PC-9 (cell line): ENCODE measurements at regions not wholly inside any gene's neighbourhood (a gene's known extent, or its start where the extent isn't known, plus 50 kb on each side); places are given as distances from the start of the nearest gene placed in this dataset.
"Not testable (repeated sequence)": the region's sequence is repeated elsewhere in the genome, so short reads cannot be mapped to it uniquely, and the experiment has no call there.

Source experiments
- BruUV-seq: library from RNA; stranded (reverse); fragments of 400-500 nt; replicated peaks from 2 replicates; lab custom pipeline; 2021; lab: Mats Ljungman, UMichigan
- CTCF ChIA-PET: fragments of 300-600 bp; sonication (Branson Sonifier 250); formaldehyde crosslinking; loops from one replicate; lab custom pipeline; 2022; ENCODE audit warnings: antibody characterized with exemption; lab: Charles Lee
- POLR2A ChIA-PET: fragments of 300-600 bp; sonication (Branson Sonifier 250); formaldehyde crosslinking; loops from one replicate; lab custom pipeline; 2022; ENCODE audit warnings: antibody characterized with exemption; ENCODE audit not compliant: unreplicated experiment; lab: Charles Lee
- DNase-seq, 2 experiments: peaks; one replicate each; pipeline versions ENCODE4 v3.0.0 to v3.0.0-alpha.2; 2015 to 2022; ENCODE audit warnings: mixed read lengths in 1 of 2
- H2AFZ ChIP-seq: fragments of 200-600 bp; sonication (generic); 2 replicates; pipeline ENCODE4 v1.8.1; 2017; ENCODE audit warnings: antibody characterized with exemption
- H3F3A ChIP-seq: fragments of 200-600 bp; sonication (generic); 2 replicates; pipeline ENCODE4 v1.8.1; 2017; ENCODE audit warnings: antibody characterized with exemption, mild to moderate bottlenecking, low read depth; ENCODE audit not compliant: insufficient read depth
- H3K27ac ChIP-seq: fragments of 200-600 bp; sonication (generic); 2 replicates; pipeline ENCODE4 v1.6.1; 2016; ENCODE audit warnings: mixed run types
- H3K27me3 ChIP-seq: fragments of 200-600 bp; sonication (generic); 2 replicates; pipeline ENCODE4 v1.6.1; 2016; ENCODE audit warnings: low read depth, mixed run types; ENCODE audit not compliant: insufficient read depth
- H3K36me3 ChIP-seq: fragments of 200-600 bp; sonication (generic); 2 replicates; pipeline ENCODE4 v1.6.1; 2016; ENCODE audit warnings: low read depth, mixed run types
- H3K4me1 ChIP-seq: fragments of 200-600 bp; sonication (generic); replicated peaks from 2 replicates; pipeline ENCODE4 v1.6.1; 2016; ENCODE audit warnings: mixed run types; ENCODE audit not compliant: insufficient read depth
- H3K4me2 ChIP-seq: fragments of 200-600 bp; sonication (generic); 2 replicates; pipeline ENCODE4 v1.6.1; 2017; ENCODE audit warnings: mixed run types
- H3K4me3 ChIP-seq: fragments of 200-600 bp; sonication (generic); 2 replicates; pipeline ENCODE4 v1.6.1; 2016; ENCODE audit warnings: mixed run types
- H3K79me2 ChIP-seq: fragments of 200-600 bp; sonication (generic); 2 replicates; pipeline ENCODE4 v1.6.1; 2017; ENCODE audit warnings: low read depth, mixed run types
- H3K9me2 ChIP-seq: fragments of 200-600 bp; sonication (generic); 2 replicates; pipeline ENCODE4 v1.8.1; 2017; ENCODE audit warnings: mild to moderate bottlenecking; ENCODE audit not compliant: insufficient read depth
- H3K9me3 ChIP-seq: fragments of 200-600 bp; sonication (generic); 2 replicates; pipeline ENCODE4 v1.8.1; 2016; ENCODE audit warnings: low read depth; ENCODE audit not compliant: insufficient read depth
- H4K20me1 ChIP-seq: fragments of 200-600 bp; sonication (generic); 2 replicates; pipeline ENCODE4 v1.8.1; 2017; ENCODE audit not compliant: insufficient read depth
- EZH2 ChIP-seq: fragments of 200-600 bp; sonication (generic); IDR thresholded peaks from 2 replicates; pipeline ENCODE4 v1.8.0; 2017; ENCODE audit warnings: antibody characterized with exemption, low read depth
- intact Hi-C: fragments of 100-400 bp; cut with micrococcal nuclease; formaldehyde crosslinking; loops from one replicate; pipeline ENCODE4 v1.10.0; 2022; ENCODE audit not compliant: unreplicated experiment
- TF ChIP-seq, protein P1 (sequence below): fragments of 200-600 bp; sonication (generic); conservative IDR thresholded peaks from 2 replicates; pipeline ENCODE4 v1.6.1; 2017; ENCODE audit warnings: mixed run types, antibody characterized with exemption, mild to moderate bottlenecking, moderate library complexity

DNA sequence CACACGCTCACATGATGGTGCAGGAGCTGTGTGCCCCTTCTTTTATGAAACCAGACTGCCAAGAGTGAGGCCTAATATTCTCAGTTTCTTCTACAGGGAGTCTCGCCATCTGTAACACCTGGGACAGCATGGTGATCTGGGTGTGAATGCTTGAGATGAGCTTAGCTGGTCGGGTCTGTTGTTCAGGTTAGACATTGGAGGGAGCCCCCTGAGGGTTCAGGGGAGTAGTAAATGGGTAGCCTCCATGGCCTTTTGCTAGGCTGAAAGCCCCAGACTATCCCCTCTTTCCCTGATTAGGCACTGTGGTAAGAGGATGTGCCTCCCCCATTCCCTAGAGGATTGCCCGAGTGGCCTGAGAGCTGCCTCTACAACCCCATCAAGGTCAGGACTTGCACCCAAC, 1916.1 kb downstream of the PCDH9 start:
- CTCF ChIA-PET = no interaction called here
- intact Hi-C loops = no loop called here

DNA sequence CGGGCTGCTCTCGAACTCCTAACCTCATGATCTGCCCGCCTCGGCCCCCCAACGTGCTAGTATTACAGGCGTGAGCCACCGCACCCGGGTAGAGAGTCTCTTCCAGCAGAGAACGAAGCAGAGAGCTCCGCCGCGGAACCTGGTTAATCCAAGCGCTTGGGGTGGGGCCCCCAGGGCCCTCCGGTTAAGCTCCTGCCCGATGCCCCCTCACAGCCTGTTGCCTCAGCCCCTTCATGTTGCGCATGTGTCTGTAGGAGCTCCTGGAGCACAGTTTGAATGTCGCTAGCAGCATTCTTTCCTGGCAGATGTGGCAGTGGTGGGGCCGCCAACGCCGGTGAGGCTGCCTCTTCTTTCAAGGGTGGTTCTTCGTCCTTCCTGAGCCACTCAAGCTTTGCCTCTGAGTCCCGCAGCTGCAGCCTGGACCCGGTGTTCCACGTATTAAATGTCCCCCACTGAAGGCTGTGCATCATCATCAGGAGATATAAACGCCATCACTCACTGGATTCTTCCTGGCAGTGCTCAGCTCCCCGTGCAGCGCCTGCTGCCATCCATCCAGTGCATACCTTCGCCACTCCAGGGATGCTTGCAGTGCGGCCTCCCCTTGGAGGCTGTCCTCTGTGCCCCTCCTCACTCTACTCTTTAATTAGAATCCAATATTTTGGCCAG, 1919.3 kb downstream of the PCDH9 start:
- intact Hi-C loops = no loop called here
- no TSS peak for BruUV-seq
- no peaks in the 10 kb centered on the region for H3K36me3 ChIP-seq

More for the DNA sequence above, 1916.1 kb downstream of the PCDH9 start:
- H3K36me3 ChIP-seq = no peaks in the 10 kb centered on the region
- no peaks in the 10 kb centered on the region for H3K4me1 ChIP-seq
- H3K9me3 ChIP-seq = no peaks in the 10 kb centered on the region
- BruUV-seq = no TSS peak
- no peak for DNase-seq
- H3K9me2 ChIP-seq = no peaks in the 10 kb centered on the region
- no peaks in the 10 kb centered on the region for H3K27me3 ChIP-seq
- no peaks in the 10 kb centered on the region for H3K79me2 ChIP-seq
- H3K4me3 ChIP-seq = no peak overlapping the region
- no peaks in the 10 kb centered on the region for H3F3A ChIP-seq
- H3K4me2 ChIP-seq = no peak overlapping the region
- H2AFZ ChIP-seq = no peak overlapping the region
- TF ChIP-seq EZH2 = no peak
- TF ChIP-seq, protein P1, sequence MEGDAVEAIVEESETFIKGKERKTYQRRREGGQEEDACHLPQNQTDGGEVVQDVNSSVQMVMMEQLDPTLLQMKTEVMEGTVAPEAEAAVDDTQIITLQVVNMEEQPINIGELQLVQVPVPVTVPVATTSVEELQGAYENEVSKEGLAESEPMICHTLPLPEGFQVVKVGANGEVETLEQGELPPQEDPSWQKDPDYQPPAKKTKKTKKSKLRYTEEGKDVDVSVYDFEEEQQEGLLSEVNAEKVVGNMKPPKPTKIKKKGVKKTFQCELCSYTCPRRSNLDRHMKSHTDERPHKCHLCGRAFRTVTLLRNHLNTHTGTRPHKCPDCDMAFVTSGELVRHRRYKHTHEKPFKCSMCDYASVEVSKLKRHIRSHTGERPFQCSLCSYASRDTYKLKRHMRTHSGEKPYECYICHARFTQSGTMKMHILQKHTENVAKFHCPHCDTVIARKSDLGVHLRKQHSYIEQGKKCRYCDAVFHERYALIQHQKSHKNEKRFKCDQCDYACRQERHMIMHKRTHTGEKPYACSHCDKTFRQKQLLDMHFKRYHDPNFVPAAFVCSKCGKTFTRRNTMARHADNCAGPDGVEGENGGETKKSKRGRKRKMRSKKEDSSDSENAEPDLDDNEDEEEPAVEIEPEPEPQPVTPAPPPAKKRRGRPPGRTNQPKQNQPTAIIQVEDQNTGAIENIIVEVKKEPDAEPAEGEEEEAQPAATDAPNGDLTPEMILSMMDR = no peak
- no peaks in the 10 kb centered on the region for H4K20me1 ChIP-seq
- POLR2A ChIA-PET = no interaction called here
- H3K27ac ChIP-seq = no peak overlapping the region

DNA sequence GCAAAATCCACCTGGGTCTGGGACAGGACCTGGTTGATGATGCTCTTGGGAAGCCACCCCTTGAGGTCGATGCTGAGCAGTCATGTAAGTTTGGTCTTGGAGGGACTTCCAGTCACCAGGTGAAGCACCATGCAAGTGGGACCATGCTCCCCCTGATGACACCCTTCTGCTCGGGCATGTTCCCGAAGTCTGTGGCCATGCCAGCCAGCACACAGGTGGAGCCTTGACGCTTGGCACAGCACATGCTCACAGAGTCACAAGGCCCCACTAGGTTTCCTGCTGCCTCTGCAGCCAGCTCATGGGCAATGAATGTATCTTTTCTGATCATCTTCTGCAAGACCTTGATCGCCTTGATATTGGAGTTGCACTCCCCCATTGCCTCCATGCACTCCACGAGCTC, 1920.2 kb downstream of the PCDH9 start:
- POLR2A ChIA-PET = no interaction called here

More for the DNA sequence above, 1919.3 kb downstream of the PCDH9 start:
- DNase-seq = no peak
- no peaks in the 10 kb centered on the region for H3K79me2 ChIP-seq
- H3K9me2 ChIP-seq = no peaks in the 10 kb centered on the region
- H4K20me1 ChIP-seq = no peaks in the 10 kb centered on the region
- H3K4me1 ChIP-seq = no peaks in the 10 kb centered on the region
- H3K4me3 ChIP-seq = no peak overlapping the region
- no peak overlapping the region for H2AFZ ChIP-seq
- ChIA-PET CTCF (no interaction called here), POLR2A (no interaction called here)
- no peaks in the 10 kb centered on the region for H3K9me3 ChIP-seq
- TF ChIP-seq, protein P1 = no peak
- no peak for TF ChIP-seq EZH2
- H3K27ac ChIP-seq = no peak overlapping the region
- H3K27me3 ChIP-seq = no peaks in the 10 kb centered on the region
- H3K4me2 ChIP-seq = no peak overlapping the region
- H3F3A ChIP-seq = no peaks in the 10 kb centered on the region

DNA sequence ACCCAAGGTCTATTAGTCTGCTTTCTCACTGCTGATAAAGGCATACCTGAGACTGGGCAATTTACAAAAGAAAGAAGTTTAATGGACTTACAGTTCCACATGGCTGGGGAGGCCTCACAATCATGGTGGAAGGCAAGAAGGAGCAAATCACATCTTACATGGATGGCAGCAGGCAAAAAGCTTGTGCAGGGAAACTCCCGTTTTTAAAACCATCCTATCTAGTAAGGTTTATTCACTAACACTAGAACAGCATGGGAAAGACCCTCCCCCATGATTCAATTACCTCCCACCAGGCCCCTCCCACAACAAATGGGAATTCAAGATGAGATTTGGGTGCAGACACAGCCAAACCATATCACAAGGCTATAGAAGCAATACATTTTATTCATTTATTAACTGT, 1921.4 kb downstream of the PCDH9 start:
- H4K20me1 ChIP-seq, H3F3A ChIP-seq, POLR2A ChIA-PET, H3K36me3 ChIP-seq, H3K79me2 ChIP-seq, intact Hi-C loops, H3K27me3 ChIP-seq, H3K4me1 ChIP-seq, H3K4me3 ChIP-seq, CTCF ChIA-PET, H3K27ac ChIP-seq, H2AFZ ChIP-seq, H3K4me2 ChIP-seq, H3K9me2 ChIP-seq, H3K9me3 ChIP-seq, BruUV-seq, DNase-seq: not testable (repeated sequence)

More for the DNA sequence above, 1920.2 kb downstream of the PCDH9 start:
- CTCF ChIA-PET = no interaction called here
- H3K4me2 ChIP-seq = no peak overlapping the region
- no TSS peak for BruUV-seq
- no peaks in the 10 kb centered on the region for H3K79me2 ChIP-seq
- H3K4me1 ChIP-seq = no peaks in the 10 kb centered on the region
- H3K27ac ChIP-seq = no peak overlapping the region
- no peak overlapping the region for H2AFZ ChIP-seq
- TF ChIP-seq, protein P1 = no peak
- TF ChIP-seq EZH2 = no peak
- no peak for DNase-seq
- H3K27me3 ChIP-seq = no peaks in the 10 kb centered on the region
- no peaks in the 10 kb centered on the region for H3K9me3 ChIP-seq
- H3K4me3 ChIP-seq = no peak overlapping the region
- no peaks in the 10 kb centered on the region for H3F3A ChIP-seq
- no peaks in the 10 kb centered on the region for H3K9me2 ChIP-seq
- H3K36me3 ChIP-seq = no peaks in the 10 kb centered on the region
- intact Hi-C loops = no loop called here
- no peaks in the 10 kb centered on the region for H4K20me1 ChIP-seq
